PC-3 (cell line): ENCODE measurements at regions not wholly inside any gene's neighbourhood (a gene's known extent, or its start where the extent isn't known, plus 50 kb on each side); places are given as distances from the start of the nearest gene placed in this dataset.

Experiments used
- ATAC-seq: fragments of 200-7000 bp; cut with Tn5 transposase; 2 replicates; pipeline ENCODE4 v1.9.1; 2020; ENCODE audit warnings: mild to moderate bottlenecking, moderate library complexity
- BruUV-seq: library from RNA; stranded (reverse); fragments of 400-500 nt; replicated peaks from 2 replicates; lab custom pipeline; 2021; lab: Mats Ljungman, UMichigan
- CTCF ChIA-PET: fragments of 300-600 bp; sonication (Branson Sonifier 250); formaldehyde crosslinking; loops from one replicate; lab custom pipeline; 2022; ENCODE audit warnings: antibody characterized with exemption; lab: Charles Lee
- POLR2A ChIA-PET: fragments of 300-600 bp; sonication (Branson Sonifier 250); formaldehyde crosslinking; loops from one replicate; lab custom pipeline; 2022; ENCODE audit warnings: antibody characterized with exemption; ENCODE audit not compliant: unreplicated experiment; lab: Charles Lee
- DNase-seq: peaks from one replicate; pipeline ENCODE4 v3.0.0-alpha.2; 2015
- H2AFZ ChIP-seq: fragments of 300-600 bp; sonication (generic); 2 replicates; pipeline ENCODE4 v1.6.0; 2016; ENCODE audit warnings: antibody characterized with exemption, low read length
- H3F3A ChIP-seq: fragments of 300-600 bp; sonication (generic); one replicate; pipeline ENCODE4 v1.6.0; 2017; ENCODE audit warnings: antibody characterized with exemption, low read length, control low read depth, mild to moderate bottlenecking; ENCODE audit not compliant: unreplicated experiment
- H3K27ac ChIP-seq: fragments of 300-600 bp; sonication (generic); 2 replicates; pipeline ENCODE4 v1.5.1; 2016; ENCODE audit warnings: mild to moderate bottlenecking, low read length
- H3K27me3 ChIP-seq: fragments of 300-600 bp; sonication (generic); 2 replicates; pipeline ENCODE4 v1.6.1; 2016; ENCODE audit warnings: low read length, mixed read lengths
- H3K36me3 ChIP-seq: fragments of 300-600 bp; sonication (generic); 2 replicates; pipeline ENCODE4 v1.6.1; 2016; ENCODE audit warnings: low read depth, mixed run types, low read length, mixed read lengths
- H3K4me1 ChIP-seq: fragments of 300-600 bp; sonication (generic); 2 replicates; pipeline ENCODE4 v1.5.1; 2016; ENCODE audit warnings: low read length; ENCODE audit not compliant: insufficient read depth
- H3K4me2 ChIP-seq: fragments of 300-600 bp; sonication (generic); 2 replicates; pipeline ENCODE4 v1.6.0; 2016; ENCODE audit warnings: low read length
- H3K4me3 ChIP-seq: fragments of 300-600 bp; sonication (generic); 2 replicates; pipeline ENCODE4 v1.5.1; 2016; ENCODE audit warnings: mild to moderate bottlenecking, low read length, mixed read lengths
- H3K79me2 ChIP-seq: fragments of 300-600 bp; sonication (generic); 2 replicates; pipeline ENCODE4 v1.6.1; 2017; ENCODE audit warnings: low read length, mixed read lengths
- H3K9ac ChIP-seq: fragments of 300-600 bp; sonication (generic); 2 replicates; pipeline ENCODE4 v1.6.0; 2016; ENCODE audit warnings: mild to moderate bottlenecking, low read length
- H3K9me2 ChIP-seq: fragments of 300-600 bp; sonication (generic); replicated peaks from 2 replicates; pipeline ENCODE4 v1.6.1; 2016; ENCODE audit warnings: mixed run types, low read length, mixed read lengths
- H3K9me3 ChIP-seq: fragments of 300-600 bp; sonication (generic); 2 replicates; pipeline ENCODE4 v1.6.1; 2016; ENCODE audit warnings: low read length, mixed read lengths
- H4K20me1 ChIP-seq: fragments of 300-600 bp; sonication (generic); 2 replicates; pipeline ENCODE4 v1.6.1; 2016; ENCODE audit warnings: low read length, mixed read lengths
- EZH2 ChIP-seq: fragments of 300-600 bp; sonication (generic); IDR thresholded peaks from one replicate; pipeline ENCODE4 v1.6.1; 2017; ENCODE audit warnings: antibody characterized with exemption, mild to moderate bottlenecking, low read length; ENCODE audit not compliant: unreplicated experiment
- EZH2phosphoT487 ChIP-seq: fragments of 300-600 bp; sonication (generic); IDR thresholded peaks from 2 replicates; pipeline ENCODE4 v1.6.1; 2018; ENCODE audit warnings: mild to moderate bottlenecking, antibody characterized with exemption, low read length, borderline replicate concordance
- intact Hi-C: fragments of 100-400 bp; cut with micrococcal nuclease; formaldehyde crosslinking; loops from 2 replicates; pipeline ENCODE4 v1.9.0; 2023
- TF ChIP-seq, protein P1 (sequence below): fragments of 300-600 bp; sonication (generic); conservative IDR thresholded peaks from 2 replicates; pipeline ENCODE4 v1.5.1; 2017; ENCODE audit warnings: antibody characterized with exemption, low read depth, mild to moderate bottlenecking, low read length

DNA sequence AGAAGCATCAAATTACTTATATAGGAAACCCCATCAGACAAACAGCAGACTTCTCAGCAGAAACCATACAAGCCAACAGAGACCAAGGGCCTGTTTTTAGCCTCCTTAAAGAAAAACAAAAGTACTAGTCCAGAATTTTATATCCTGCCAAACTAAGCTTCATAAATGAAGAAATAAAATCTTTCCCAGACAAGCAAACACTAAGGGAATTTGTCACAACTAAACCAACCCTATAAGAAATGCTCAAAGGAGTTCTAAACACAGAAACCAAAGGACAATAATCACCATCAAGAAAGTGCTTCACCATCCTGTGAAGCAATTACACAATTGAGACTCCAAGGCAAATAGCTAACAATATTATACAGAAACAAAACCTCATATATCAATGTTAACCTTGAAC lies 238.6 kb downstream of the NKX6-1 start:
- Histone ChIP-seq H3K9ac (no peak overlapping the region), H3K27me3 (no peaks in the 10 kb centered on the region), H2AFZ (no peak overlapping the region), H3F3A (no peaks in the 10 kb centered on the region), H3K4me3 (no peak overlapping the region), H4K20me1 (no peaks in the 10 kb centered on the region), H3K9me2 (no peaks in the 10 kb centered on the region), H3K9me3 (0 out of 2 replicates have a peak, but pooled peaks cover 7% of the 10 kb centered on the region), H3K36me3 (no peaks in the 10 kb centered on the region), H3K4me1 (peaks cover 10% of the 10 kb centered on the region; the same call in 1 of the 2 replicates), H3K27ac (no peak overlapping the region), H3K4me2 (no peak overlapping the region), H3K79me2 (no peaks in the 10 kb centered on the region)
- intact Hi-C loops, result no loop called here
- no TSS peak for BruUV-seq
- ChIA-PET POLR2A (no interaction called here), CTCF (no interaction called here)
- DNase-seq, result no peak
- ATAC-seq, result no peak
- no peak for TF ChIP-seq EZH2
- TF ChIP-seq, protein P1, sequence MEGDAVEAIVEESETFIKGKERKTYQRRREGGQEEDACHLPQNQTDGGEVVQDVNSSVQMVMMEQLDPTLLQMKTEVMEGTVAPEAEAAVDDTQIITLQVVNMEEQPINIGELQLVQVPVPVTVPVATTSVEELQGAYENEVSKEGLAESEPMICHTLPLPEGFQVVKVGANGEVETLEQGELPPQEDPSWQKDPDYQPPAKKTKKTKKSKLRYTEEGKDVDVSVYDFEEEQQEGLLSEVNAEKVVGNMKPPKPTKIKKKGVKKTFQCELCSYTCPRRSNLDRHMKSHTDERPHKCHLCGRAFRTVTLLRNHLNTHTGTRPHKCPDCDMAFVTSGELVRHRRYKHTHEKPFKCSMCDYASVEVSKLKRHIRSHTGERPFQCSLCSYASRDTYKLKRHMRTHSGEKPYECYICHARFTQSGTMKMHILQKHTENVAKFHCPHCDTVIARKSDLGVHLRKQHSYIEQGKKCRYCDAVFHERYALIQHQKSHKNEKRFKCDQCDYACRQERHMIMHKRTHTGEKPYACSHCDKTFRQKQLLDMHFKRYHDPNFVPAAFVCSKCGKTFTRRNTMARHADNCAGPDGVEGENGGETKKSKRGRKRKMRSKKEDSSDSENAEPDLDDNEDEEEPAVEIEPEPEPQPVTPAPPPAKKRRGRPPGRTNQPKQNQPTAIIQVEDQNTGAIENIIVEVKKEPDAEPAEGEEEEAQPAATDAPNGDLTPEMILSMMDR, result no peak
- no peak for TF ChIP-seq EZH2phosphoT487

DNA sequence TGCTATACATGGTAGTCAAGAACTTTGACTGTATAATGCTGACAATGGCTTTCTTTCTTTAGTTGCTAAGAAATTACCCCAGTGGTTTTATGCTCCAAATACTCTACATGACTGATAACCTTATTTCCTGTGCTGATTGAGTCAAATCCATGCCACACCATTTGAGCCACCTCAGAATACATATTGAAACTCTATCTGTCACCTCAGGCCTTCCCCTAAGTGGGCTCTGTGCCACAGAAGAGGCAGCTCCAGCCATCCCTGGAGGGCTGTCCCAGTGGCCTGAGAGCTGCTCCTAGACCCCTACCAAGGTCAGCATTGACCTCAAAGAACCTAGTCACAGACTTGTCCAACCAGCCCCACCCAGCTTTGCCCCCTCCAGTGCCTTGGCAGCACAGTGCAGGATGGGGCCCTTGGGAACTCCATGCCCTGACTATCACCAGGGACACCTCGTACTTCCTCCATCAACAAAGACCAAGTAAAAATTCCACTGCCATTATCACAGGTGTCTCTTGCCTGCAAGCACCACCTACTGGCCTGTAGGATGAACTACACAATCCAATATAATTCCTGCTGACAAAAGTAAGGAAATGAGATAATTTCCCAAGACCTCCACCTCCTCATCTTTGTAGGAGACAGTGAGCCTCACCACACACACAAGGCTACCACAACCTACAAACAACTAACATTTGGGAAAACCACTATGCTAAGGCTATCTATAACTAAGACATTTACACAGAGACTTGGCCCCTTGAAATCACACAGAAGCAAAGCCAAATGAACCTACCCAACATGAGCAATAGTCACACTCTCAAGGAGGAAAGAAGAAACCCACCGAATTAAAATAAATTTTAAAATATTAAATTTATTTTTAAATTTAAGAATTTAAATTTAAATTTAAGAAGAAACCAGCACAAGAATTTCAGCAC lies 239.9 kb downstream of the NKX6-1 start:
- Histone ChIP-seq H4K20me1 (no peaks in the 10 kb centered on the region), H3K4me3 (no peak overlapping the region), H2AFZ (no peak overlapping the region), H3K79me2 (no peaks in the 10 kb centered on the region), H3K36me3 (no peaks in the 10 kb centered on the region), H3K9me3 (0 out of 2 replicates have a peak, but pooled peaks cover 7% of the 10 kb centered on the region), H3K9me2 (no peaks in the 10 kb centered on the region), H3F3A (no peaks in the 10 kb centered on the region), H3K4me1 (peaks cover 10% of the 10 kb centered on the region; the same call in 1 of the 2 replicates), H3K27ac (no peak overlapping the region), H3K9ac (no peak overlapping the region), H3K27me3 (no peaks in the 10 kb centered on the region), H3K4me2 (no peak overlapping the region)
- CTCF ChIA-PET, result no interaction called here
- no TSS peak for BruUV-seq
- intact Hi-C loops, result loop anchor here (10.0 kb wide), 1 partner anchor 104 kb away; no protein-coding TSS in a partner anchor
- TF ChIP-seq, protein P1, result peak; percentile 67
- no peak for TF ChIP-seq EZH2
- POLR2A ChIA-PET, result no interaction called here
- ATAC-seq (no peak), DNase-seq (peak; percentile 32)

DNA sequence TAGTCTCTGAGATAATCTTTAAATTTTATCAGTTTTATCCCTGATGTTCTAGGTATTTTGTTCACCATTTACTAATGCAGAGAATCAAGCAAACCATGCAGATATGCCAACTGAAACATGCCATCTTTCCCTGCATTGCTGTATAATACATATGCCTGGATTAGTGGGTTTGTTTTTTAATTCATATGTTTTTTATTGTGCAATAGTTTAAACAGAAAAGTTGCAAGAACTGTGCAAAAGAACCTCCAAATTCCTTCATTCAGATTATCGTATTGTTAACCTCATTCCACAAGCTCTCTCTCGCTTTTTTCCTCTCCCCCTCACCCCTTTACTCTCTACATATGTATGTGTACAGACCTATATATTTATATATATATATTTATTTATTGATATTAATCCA lies 244.6 kb downstream of the NKX6-1 start:
- Histone ChIP-seq H3K4me2 (no peak overlapping the region), H2AFZ (no peak overlapping the region), H3K27ac (no peak overlapping the region), H3K36me3 (no peaks in the 10 kb centered on the region), H3K9ac (no peak overlapping the region), H3K27me3 (no peaks in the 10 kb centered on the region), H3F3A (no peaks in the 10 kb centered on the region), H3K4me3 (no peak overlapping the region), H3K4me1 (peaks cover 10% of the 10 kb centered on the region; the same call in 1 of the 2 replicates), H4K20me1 (no peaks in the 10 kb centered on the region), H3K79me2 (no peaks in the 10 kb centered on the region), H3K9me2 (no peaks in the 10 kb centered on the region), H3K9me3 (no peaks in the 10 kb centered on the region)
- DNase-seq, result no peak
- no TSS peak for BruUV-seq
- intact Hi-C loops, result loop anchor here (10.0 kb wide), 1 partner anchor 100 kb away; no protein-coding TSS in a partner anchor
- no peak for ATAC-seq
- CTCF ChIA-PET, result no interaction called here
- no peak for TF ChIP-seq EZH2phosphoT487
- TF ChIP-seq, protein P1, result no peak
- TF ChIP-seq EZH2, result no peak
- POLR2A ChIA-PET, result no interaction called here
